Fibroblast of lung (primary cell): ENCODE measurements at regions not wholly inside any gene's neighbourhood (a gene's known extent, or its start where the extent isn't known, plus 50 kb on each side); places are given as distances from the start of the nearest gene placed in this dataset.
"Not testable (repeated sequence)": the region's sequence is repeated elsewhere in the genome, so short reads cannot be mapped to it uniquely, and the experiment has no call there.

ENCODE experiments used
- DNase-seq, 2 donors: peaks; one replicate each; pipeline versions ENCODE4 v3.0.0 to v3.0.0-alpha.2; 2010; ENCODE audit warnings: low read depth in 2 of 2
- H2AFZ ChIP-seq: 2 replicates; pipeline ENCODE4 v1.5.1; 2012; ENCODE audit warnings: low read length, control low read depth, inconsistent platforms
- H3K27ac ChIP-seq: 2 replicates; pipeline ENCODE4 v1.5.1; 2011; ENCODE audit warnings: low read length, control low read depth; ENCODE audit not compliant: insufficient read depth
- H3K27me3 ChIP-seq: 2 replicates; pipeline ENCODE4 v1.5.1; 2011; ENCODE audit warnings: mild to moderate bottlenecking, low read length; ENCODE audit not compliant: control insufficient read depth, insufficient read depth
- H3K36me3 ChIP-seq: 2 replicates; pipeline ENCODE4 v1.5.1; 2011; ENCODE audit warnings: low read length; ENCODE audit not compliant: control insufficient read depth, insufficient read depth
- H3K4me1 ChIP-seq: 2 replicates; pipeline ENCODE4 v1.5.1; 2011; ENCODE audit warnings: low read length; ENCODE audit not compliant: control insufficient read depth, insufficient read depth; ENCODE audit errors: extremely low read depth
- H3K4me2 ChIP-seq: 2 replicates; pipeline ENCODE4 v1.5.1; 2011; ENCODE audit warnings: low read length, control low read depth; ENCODE audit not compliant: insufficient read depth; ENCODE audit errors: extremely low read depth
- H3K4me3 ChIP-seq, 4 experiments: fragments of 200-600 bp in 1 of 4; sonication (generic) in 1 of 4; replicated peaks in 1 of 4; 2 replicates each; pipeline ENCODE4 v1.5.1; 2011 to 2016; ENCODE audit warnings: low read length in 4 of 4, low read depth in 3 of 4, mild to moderate bottlenecking in 3 of 4, control low read depth in 2 of 4, inconsistent platforms in 1 of 4, mixed read lengths in 1 of 4; ENCODE audit not compliant: insufficient read depth in 1 of 4; ENCODE audit errors: control extremely low read depth in 1 of 4
- H3K79me2 ChIP-seq: 2 replicates; pipeline ENCODE4 v1.5.1; 2012; ENCODE audit warnings: mild to moderate bottlenecking, low read length, inconsistent platforms; ENCODE audit not compliant: control insufficient read depth, insufficient read depth
- H3K9ac ChIP-seq: 2 replicates; pipeline ENCODE4 v1.5.1; 2011; ENCODE audit warnings: mild to moderate bottlenecking, low read length, control low read depth; ENCODE audit not compliant: insufficient read depth
- H3K9me3 ChIP-seq: 2 replicates; pipeline ENCODE4 v1.5.1; 2012; ENCODE audit warnings: low read depth, low read length; ENCODE audit not compliant: control insufficient read depth, insufficient read depth
- H4K20me1 ChIP-seq: 2 replicates; pipeline ENCODE4 v1.5.1; 2011; ENCODE audit warnings: low read length; ENCODE audit not compliant: control insufficient read depth, insufficient read depth; ENCODE audit errors: extremely low read depth
- EZH2 ChIP-seq: IDR thresholded peaks from 2 replicates; pipeline ENCODE4 v1.5.1; 2012; ENCODE audit warnings: low read length, control low read depth, mild to moderate bottlenecking; ENCODE audit errors: missing control alignments
- TF ChIP-seq, protein P1 (sequence below), 2 donors: IDR thresholded peaks in 1 of 2; conservative IDR thresholded peaks in 1 of 2; 1 replicate in 1 of 2; 2 replicates in 1 of 2; pipeline ENCODE4 v1.5.1; 2011 to 2012; ENCODE audit warnings: low read length in 2 of 2, control low read depth in 1 of 2, inconsistent platforms in 1 of 2, low read depth in 1 of 2, mild to moderate bottlenecking in 1 of 2

DNA sequence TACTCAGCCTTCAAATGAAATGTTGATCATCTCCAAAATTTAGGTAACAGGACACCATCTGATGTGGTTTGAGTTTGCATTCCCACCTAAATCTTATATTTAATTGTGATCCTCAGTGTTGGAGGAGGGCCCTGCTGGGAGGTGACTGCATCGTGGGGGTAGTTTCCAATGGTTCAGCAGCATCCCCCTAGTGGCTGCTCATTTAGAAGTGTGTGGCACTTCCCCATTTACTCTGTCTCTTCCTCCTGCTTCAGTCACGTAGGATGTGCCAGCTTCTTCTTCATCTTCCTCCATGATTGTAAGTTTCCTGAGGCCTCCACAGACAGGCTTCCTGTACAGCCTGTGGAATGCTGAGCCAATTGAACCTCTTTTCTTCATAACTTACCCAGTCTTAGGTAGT lies 731.2 kb downstream of the USP25 start:
- Histone ChIP-seq H3K27me3 (no peaks in the 10 kb centered on the region), H3K79me2 (no peaks in the 10 kb centered on the region), H3K9me3 (no peaks in the 10 kb centered on the region), H3K4me1 (no peaks in the 10 kb centered on the region), H3K27ac (no peak overlapping the region), H3K4me2 (no peak overlapping the region), H3K9ac (no peak overlapping the region), H2AFZ (no peak overlapping the region), H4K20me1 (no peaks in the 10 kb centered on the region), H3K4me3 (no peak overlapping the region), H3K36me3 (no peaks in the 10 kb centered on the region)
- no peak for DNase-seq
- no peak for TF ChIP-seq EZH2
- TF ChIP-seq, protein P1, sequence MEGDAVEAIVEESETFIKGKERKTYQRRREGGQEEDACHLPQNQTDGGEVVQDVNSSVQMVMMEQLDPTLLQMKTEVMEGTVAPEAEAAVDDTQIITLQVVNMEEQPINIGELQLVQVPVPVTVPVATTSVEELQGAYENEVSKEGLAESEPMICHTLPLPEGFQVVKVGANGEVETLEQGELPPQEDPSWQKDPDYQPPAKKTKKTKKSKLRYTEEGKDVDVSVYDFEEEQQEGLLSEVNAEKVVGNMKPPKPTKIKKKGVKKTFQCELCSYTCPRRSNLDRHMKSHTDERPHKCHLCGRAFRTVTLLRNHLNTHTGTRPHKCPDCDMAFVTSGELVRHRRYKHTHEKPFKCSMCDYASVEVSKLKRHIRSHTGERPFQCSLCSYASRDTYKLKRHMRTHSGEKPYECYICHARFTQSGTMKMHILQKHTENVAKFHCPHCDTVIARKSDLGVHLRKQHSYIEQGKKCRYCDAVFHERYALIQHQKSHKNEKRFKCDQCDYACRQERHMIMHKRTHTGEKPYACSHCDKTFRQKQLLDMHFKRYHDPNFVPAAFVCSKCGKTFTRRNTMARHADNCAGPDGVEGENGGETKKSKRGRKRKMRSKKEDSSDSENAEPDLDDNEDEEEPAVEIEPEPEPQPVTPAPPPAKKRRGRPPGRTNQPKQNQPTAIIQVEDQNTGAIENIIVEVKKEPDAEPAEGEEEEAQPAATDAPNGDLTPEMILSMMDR (conservative IDR thresholded peaks at IDR 0.05 in 1 of 2, IDR thresholded peaks at IDR 0.05 in 1 of 2; ENCODE audit: low read depth in 1 of 2, low read length in 2 of 2) = no peak

DNA sequence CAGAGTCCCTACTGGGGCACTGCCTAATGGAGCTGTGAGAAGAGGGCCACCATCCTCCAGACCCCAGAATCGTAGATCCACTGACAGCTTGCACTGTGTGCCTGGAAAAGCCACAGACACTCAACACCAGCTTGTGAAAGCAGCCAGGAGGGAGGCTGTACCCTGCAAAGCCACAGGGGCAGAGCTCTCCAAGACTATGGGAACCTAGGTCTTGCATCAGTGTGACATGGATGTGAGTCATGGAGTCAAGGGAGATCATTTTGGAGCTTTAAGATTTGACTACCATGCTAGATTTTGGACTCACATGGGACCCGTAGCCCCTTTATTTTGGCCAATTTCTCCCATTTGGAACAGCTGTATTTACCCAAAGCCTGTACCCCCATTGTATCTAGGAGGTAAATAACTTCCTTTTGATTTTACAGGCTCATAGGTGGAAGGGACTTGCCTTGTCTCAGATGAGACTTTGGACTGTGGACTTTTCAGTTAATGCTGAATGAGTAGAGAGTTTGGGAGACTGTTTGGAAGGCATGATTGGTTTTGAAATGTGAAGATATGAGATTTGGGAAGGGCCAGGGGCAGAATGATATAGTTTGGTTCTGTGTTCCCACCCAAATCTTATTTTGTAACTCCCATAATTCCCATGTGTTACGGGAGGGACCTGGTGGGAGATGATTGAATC lies 734.6 kb downstream of the USP25 start:
- H3K79me2 ChIP-seq, H3K4me1 ChIP-seq, H3K4me3 ChIP-seq, H3K9ac ChIP-seq, H4K20me1 ChIP-seq, H3K9me3 ChIP-seq, H3K4me2 ChIP-seq, H3K27me3 ChIP-seq, H3K36me3 ChIP-seq, H2AFZ ChIP-seq, H3K27ac ChIP-seq: not testable (repeated sequence)
- DNase-seq = peak; percentile 27 to 44

DNA sequence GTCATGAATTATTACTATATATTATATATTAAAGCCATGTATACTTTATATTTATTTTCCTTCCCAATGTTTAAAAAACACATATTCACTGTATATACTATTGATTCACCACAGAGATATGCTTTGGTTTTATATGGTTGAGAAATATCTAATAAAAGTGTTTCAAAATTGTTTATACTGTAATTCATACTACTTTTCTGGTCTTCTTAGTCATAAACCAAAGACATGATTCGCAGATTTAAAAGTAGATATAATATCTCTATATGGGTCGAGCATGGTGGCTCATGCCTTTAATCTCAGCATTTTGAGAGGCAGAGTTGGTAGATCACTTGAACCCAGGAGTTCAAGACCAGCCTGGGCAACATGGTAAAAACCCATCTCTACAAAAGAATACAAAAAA lies 738.4 kb downstream of the USP25 start:
- H3K27me3 ChIP-seq = no peaks in the 10 kb centered on the region
- H3K4me3 ChIP-seq = no peak overlapping the region
- no peak overlapping the region for H3K9ac ChIP-seq
- no peaks in the 10 kb centered on the region for H4K20me1 ChIP-seq
- no peak overlapping the region for H3K4me2 ChIP-seq
- H3K27ac ChIP-seq = no peak overlapping the region
- no peaks in the 10 kb centered on the region for H3K4me1 ChIP-seq
- TF ChIP-seq, protein P1 (conservative IDR thresholded peaks at IDR 0.05 in 1 of 2, IDR thresholded peaks at IDR 0.05 in 1 of 2; ENCODE audit: low read depth in 1 of 2, low read length in 2 of 2) = no peak
- no peak for TF ChIP-seq EZH2
- peak; percentile 22 to 40 for DNase-seq
- no peak overlapping the region for H2AFZ ChIP-seq
- H3K79me2 ChIP-seq = no peaks in the 10 kb centered on the region
- no peaks in the 10 kb centered on the region for H3K36me3 ChIP-seq
- H3K9me3 ChIP-seq = no peaks in the 10 kb centered on the region
